ENCODE measurements at regions not wholly inside any gene's neighbourhood (a gene's known extent, or its start where the extent isn't known, plus 50 kb on each side); places are given as distances from the start of the nearest gene placed in this dataset.

DNA sequence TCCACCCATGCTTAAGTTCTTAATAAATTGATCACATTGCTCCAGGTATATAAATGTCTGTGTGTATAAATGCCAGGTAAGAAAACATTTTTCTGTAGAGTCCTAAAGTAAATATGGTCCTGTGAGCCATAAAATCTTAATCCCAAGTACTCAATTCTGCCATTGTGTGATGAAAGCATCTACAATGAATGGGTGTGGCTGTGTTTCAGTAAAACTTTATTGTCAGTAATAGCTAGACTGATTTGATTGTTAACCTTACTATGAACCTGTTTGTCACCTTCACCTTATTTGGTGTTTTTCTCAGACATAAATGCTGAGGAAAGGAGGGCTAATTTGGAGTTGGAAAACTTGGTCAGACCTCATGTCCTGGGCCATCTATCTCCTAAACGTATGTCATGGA is 683.5 kb upstream of the GRM7 start:
- DNase-seq (ENCODE audit: low read depth in 2 of 2), result no peak

DNA sequence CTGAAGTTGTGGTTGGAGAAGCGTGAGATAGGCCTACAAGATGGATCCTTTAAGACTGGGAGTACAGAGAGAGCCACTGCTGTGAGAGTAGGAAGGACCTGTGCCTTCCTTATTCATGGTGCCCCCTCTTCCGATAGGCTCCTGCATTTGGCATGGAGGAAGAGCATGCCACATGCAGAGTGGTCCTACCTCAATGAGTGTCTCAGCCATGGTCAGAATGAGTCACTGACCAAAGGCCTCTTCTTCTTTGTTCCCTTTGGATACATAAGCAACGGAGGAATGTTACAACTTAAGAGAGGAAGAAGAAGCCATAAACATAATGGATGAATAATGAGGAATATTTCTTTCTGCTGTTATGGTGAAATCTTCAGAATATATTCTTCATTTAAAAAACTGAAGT is 681.2 kb upstream of the GRM7 start:
- no peak for DNase-seq (ENCODE audit: low read depth in 2 of 2)

DNA sequence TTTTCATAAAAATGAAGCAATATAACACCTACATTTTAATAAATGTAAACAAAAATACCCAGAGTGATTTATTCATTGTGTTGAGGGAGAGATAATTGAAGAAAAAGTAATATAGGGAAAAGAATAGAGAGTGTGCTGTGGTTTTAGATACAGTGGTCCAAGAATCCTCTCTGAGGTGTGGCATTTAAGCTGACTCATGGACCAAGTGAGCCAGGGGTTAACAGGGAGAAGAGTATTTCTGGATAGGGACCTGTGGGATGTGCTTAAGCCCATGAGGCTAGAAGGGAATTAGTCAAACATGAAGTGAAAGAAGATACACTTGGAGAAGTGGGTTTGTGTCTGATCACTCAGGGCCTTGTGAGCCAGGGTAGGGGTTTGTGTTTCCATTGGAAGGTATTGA is 680.7 kb upstream of the GRM7 start:
- DNase-seq (ENCODE audit: low read depth in 2 of 2), result no peak

GRCh38 chr3:6182476-6182875 is 678.4 kb upstream of the GRM7 start:
- DNase-seq (ENCODE audit: low read depth in 2 of 2), result no peak

- DNase-seq (ENCODE audit: low read depth in 2 of 2), result no peak
Observed at GRCh38 chr3:6182909-6183308, 678.0 kb upstream of the GRM7 start.

- DNase-seq (ENCODE audit: low read depth in 2 of 2), result no peak
Observed at GRCh38 chr3:6189384-6189783, 671.5 kb upstream of the GRM7 start.

GRCh38 chr3:6204891-6205290 is 656.0 kb upstream of the GRM7 start:
- DNase-seq (ENCODE audit: low read depth in 2 of 2), result no peak

DNA sequence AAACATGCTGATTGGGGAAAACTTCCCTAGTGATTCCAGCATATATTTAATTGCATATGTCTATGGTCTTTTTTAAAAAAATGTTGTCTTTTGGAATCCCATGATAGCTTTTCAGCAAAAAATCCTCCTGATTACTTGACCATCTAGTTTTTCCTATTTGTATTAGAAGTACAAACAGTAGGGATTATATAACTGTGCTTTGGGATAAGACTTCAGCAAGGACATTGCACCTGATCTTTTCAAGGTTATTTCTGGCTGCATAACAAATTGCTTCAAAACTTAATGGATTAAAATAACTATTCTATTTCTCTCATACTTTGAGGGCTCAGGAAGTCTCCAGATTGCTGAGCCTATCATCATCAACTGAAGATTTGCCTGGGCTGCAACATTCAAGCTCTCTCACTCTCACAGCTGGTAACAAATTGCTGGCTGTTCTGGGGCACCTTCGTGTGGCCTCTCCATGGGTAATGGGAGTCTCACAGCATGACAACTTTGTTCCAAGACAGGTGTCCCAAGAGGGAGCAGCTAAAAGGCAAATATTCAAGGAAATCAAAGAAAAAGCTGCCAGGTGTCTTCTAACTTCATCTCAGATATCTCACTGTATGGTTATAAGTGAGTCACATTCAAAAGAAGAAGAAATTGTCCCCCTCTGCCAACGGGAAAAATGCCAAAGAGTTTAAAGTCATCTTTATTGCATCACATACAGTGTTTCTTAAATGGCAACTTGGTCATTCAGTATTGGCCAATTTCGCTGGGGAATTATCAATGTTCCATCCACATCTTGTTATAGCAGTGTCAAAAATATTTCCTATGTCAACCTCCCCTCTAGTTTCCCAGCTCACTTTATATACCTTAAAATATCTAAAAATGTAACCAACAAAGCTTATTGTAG is 644.5 kb upstream of the GRM7 start:
- no peak for DNase-seq (ENCODE audit: low read depth in 2 of 2)

- no peak for DNase-seq (ENCODE audit: low read depth in 2 of 2)
Observed at GRCh38 chr3:6220447-6220846, 640.5 kb upstream of the GRM7 start.

GRCh38 chr3:6222069-6222468 is 638.8 kb upstream of the GRM7 start:
- DNase-seq (ENCODE audit: low read depth in 2 of 2), result no peak

GRCh38 chr3:6223572-6223971 is 637.3 kb upstream of the GRM7 start:
- no peak for DNase-seq (ENCODE audit: low read depth in 2 of 2)

DNA sequence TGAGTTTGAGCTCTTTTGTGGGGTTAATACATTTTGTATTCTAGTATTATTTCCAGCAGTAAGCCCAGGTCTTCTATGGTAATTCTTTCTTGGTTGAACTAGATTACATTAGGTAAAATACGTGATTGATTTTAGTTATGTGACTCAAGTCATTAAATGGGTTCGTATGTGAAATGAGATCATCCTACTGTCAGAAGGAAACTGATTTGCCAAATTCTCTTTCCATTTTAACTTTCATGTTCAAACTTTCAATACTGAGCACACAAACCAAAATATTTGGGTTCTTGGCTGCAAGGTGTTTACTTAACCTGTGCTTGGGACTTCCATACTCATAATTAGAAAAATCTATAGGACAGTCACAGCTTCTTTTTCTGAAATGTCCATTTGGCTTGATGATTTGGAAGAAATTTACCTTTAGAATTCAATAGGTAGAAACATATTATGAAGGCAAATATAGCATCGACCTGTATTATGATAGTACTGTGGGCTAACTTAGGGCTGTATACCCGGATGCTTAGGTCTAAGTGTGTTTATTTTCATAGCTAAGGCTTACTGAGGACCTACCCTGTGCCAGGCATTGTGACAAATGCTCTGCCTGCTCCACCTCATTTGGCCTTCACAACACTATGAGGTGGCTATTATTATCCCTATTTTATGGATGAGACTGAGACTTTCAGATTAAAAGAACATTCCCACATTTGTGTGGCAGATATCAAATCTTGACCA is 631.8 kb upstream of the GRM7 start:
- no peak for DNase-seq (ENCODE audit: low read depth in 2 of 2)

GRCh38 chr3:6229778-6230410 is 631.0 kb upstream of the GRM7 start:
- no peak for DNase-seq (ENCODE audit: low read depth in 2 of 2)

GRCh38 chr3:6242104-6242503 is 618.8 kb upstream of the GRM7 start:
- no peak for DNase-seq (ENCODE audit: low read depth in 2 of 2)

GRCh38 chr3:6248528-6248927 is 612.4 kb upstream of the GRM7 start:
- DNase-seq (ENCODE audit: low read depth in 2 of 2), result no peak

GRCh38 chr3:6249679-6250078 is 611.2 kb upstream of the GRM7 start:
- no peak for DNase-seq (ENCODE audit: low read depth in 2 of 2)

GRCh38 chr3:6250167-6250566 is 610.7 kb upstream of the GRM7 start:
- DNase-seq (ENCODE audit: low read depth in 2 of 2), result no peak

DNA sequence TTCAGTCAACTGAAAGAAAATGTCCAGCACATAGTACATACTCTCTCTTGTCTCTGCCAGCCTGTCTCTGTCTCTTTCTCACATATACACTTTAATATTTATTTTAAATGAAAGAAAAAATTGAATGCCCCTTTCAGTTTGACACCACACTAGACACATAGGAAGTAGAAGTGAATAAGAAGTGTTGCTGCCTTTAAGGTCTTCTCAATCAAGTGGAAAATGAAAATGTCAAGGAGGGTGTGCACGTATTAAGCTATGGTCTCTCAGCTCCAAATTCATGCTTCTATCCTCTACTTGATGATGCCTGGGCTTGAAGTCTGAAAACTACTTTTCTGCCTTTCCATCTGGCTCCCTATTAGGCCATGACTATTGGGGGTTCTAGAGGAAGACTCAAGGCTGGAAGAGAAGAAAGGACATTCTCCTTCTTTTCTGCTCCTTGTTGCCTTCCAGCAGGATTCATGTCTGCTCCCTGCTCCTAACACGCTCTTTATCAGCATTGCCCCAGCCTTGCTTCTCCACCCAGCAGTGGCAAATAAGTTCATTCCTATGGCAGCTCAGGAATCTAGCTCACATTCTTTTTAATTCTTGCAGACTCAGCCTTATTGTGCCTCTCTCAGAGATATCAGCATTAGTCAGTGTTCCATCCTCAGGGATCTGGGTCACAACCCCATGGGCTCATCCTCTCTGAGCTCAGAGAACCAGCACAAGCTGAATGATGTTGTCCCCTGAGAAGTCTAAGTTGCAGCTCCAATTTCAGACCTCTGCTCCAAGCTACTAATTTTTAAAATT is 609.1 kb upstream of the GRM7 start:
- DNase-seq (ENCODE audit: low read depth in 2 of 2), result no peak

GRCh38 chr3:6254490-6254889 is 606.4 kb upstream of the GRM7 start:
- no peak for DNase-seq (ENCODE audit: low read depth in 2 of 2)

- no peak for DNase-seq (ENCODE audit: low read depth in 2 of 2)
Observed at GRCh38 chr3:6255229-6255628, 605.7 kb upstream of the GRM7 start.

DNA sequence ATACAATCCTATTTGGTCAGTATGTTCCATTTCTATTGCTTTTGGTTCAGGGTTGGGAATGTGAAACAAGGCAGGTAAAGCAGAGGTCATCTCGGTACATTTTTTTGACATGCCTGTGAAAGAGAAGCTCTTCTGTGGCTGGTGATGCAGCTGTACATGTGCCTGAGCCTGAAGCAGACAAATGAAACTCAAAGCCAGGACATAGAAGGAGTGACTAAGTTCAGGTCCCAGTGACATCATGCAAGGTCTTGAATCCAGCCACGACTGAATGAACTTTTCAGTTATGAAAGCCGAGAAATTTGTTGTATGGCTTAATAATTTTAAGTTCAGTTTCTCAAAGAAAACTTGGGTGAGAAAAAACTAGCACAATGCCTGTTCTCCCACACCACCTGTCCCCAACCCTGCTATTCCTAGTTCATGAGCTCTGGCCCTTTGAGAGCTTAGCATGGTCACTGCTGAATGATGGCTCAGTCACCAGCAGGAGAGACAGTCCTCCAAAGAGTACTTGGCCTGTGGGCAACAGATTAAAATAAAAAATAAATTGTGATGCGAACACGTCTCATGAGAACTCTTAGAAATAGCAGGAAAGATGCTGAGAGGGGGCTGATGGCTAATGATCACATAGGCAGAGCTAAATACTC is 600.2 kb upstream of the GRM7 start:
- no peak for DNase-seq (ENCODE audit: low read depth in 2 of 2)
